Adipocyte (in vitro differentiated cells): ENCODE measurements at regions not wholly inside any gene's neighbourhood (a gene's known extent, or its start where the extent isn't known, plus 50 kb on each side); places are given as distances from the start of the nearest gene placed in this dataset.

Source experiments
- DNase-seq: peaks from one replicate; pipeline ENCODE4 v3.0.0-alpha.2; 2015; ENCODE audit warnings: low read depth
- H3K27me3 ChIP-seq: replicated peaks from 2 replicates; pipeline ENCODE4 v1.7.0; 2013; ENCODE audit warnings: mild to moderate bottlenecking, low read length, moderate library complexity; ENCODE audit not compliant: control insufficient read depth, insufficient read depth
- H3K36me3 ChIP-seq: 2 replicates; pipeline ENCODE4 v1.7.0; 2013; ENCODE audit warnings: low read length, mild to moderate bottlenecking, moderate library complexity; ENCODE audit not compliant: control insufficient read depth, insufficient read depth, severe bottlenecking
- H3K4me1 ChIP-seq: 2 replicates; pipeline ENCODE4 v1.7.0; 2013; ENCODE audit warnings: mild to moderate bottlenecking, low read length, moderate library complexity; ENCODE audit not compliant: control insufficient read depth, insufficient read depth
- H3K4me3 ChIP-seq: 2 replicates; pipeline ENCODE4 v1.7.0; 2013; ENCODE audit warnings: mild to moderate bottlenecking, low read length, moderate library complexity
- H3K9ac ChIP-seq: 2 replicates; pipeline ENCODE4 v1.7.0; 2013; ENCODE audit warnings: mild to moderate bottlenecking, low read length, moderate library complexity
- H3K9me3 ChIP-seq: 2 replicates; pipeline ENCODE4 v1.7.0; 2013; ENCODE audit warnings: mild to moderate bottlenecking, low read length, moderate library complexity; ENCODE audit not compliant: control insufficient read depth

DNA sequence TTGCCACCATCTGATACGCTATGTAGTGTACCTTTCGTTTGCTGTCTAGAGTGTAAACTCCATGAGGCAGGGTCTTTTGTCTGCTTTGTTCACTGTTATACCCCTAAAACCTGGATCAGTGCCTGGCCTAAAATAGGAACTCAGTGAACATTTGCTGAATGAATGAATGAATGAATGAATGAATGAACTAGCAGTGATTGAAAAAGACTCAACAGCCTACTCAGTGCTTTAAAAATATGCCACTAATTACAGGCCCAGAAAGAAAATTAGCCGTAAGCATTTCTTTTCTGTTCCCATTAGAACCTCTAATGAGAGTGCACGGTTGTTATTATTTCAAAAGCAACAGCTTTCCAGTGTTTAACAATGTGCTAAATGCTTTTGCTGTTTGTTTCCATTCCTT lies 69.3 kb upstream of the SYT6 start:
- Histone ChIP-seq H3K9me3 (no peaks in the 10 kb centered on the region), H3K4me3 (no peak overlapping the region), H3K36me3 (no peaks in the 10 kb centered on the region), H3K4me1 (no peaks in the 10 kb centered on the region), H3K27me3 (peaks cover 8% of the 10 kb centered on the region), H3K9ac (no peak overlapping the region)
- DNase-seq = no peak

DNA sequence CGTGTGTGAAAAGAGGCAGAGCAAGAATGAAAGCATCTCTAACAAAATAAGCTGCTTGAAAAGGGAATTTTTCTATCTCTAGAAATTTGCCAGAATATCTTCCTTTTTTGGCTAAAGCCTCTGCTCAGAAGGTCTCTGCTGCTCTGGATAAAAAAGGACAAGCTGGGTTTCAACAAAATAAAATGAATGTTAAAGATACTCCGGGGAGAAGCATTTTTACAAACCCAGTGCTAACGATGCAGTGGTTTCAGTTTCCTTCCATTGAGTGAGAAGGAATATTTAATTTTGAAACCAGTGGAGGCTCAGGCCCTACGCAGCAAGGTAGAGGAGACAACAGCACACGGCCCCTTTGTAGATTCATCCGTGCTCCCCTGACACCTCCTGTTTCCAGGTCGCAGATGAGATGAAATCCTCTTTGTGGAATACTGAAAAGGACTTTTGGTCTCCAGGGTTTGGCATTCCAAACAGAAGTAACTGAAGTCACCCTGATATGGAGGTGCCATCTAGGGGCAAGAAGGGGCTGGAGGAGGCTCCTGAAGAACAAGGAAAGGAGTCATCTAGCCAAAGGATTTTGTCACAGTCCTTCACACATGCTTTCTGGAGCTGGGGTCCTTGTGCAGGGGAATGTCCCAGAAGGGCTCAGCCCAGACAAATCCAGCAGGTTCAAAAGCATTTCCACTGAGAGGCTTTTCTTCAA lies 65.7 kb upstream of the SYT6 start:
- Histone ChIP-seq H3K4me1 (no peaks in the 10 kb centered on the region), H3K4me3 (peak overlapping the region; percentile 19), H3K9me3 (no peaks in the 10 kb centered on the region), H3K36me3 (no peaks in the 10 kb centered on the region), H3K9ac (peak overlapping the region; percentile 12), H3K27me3 (no peaks in the 10 kb centered on the region)
- peak; percentile 32 for DNase-seq

DNA sequence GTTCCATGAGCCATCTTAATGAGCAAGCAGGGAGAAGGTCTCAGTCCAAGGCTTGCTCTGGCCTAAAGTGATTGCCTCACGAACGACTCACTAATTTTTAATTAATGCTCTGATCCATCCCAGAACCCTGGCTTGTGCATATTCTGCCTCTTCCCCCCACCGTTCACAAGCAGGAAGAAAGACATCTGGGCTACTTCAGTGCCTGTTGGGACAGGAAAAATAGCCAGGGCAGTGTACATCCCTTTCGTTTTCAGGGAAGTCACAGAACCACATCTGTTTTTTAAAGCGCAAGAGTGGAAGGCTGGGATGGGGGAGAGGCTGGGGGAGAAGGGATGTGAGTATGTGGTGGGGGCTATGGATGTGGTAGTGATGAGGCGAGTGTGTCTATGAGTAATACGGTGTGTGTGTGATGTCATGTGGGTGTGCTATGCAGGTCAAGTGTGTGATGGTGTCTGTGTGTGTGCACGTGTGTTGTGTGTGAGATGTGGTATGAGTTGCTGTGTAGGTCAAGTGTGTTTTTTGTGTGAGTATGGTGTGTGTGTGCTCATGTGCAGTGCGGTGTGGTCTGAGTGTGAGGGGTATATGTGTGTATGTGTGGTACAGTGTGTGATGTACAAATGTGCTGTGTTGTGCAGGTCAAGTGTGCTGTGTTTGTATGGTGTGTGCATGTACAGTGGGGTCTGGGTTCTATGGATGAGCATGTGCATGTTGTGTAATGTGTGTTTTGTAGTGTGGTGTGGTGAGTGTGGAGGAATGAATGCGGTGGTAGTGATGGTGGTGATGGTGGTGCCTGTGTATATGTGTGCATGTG lies 64.9 kb upstream of the SYT6 start:
- H3K27me3 ChIP-seq = peaks cover 5% of the 10 kb centered on the region
- peak overlapping the region; percentile 12 for H3K9ac ChIP-seq
- no peaks in the 10 kb centered on the region for H3K9me3 ChIP-seq
- no peaks in the 10 kb centered on the region for H3K36me3 ChIP-seq
- DNase-seq = no peak
- H3K4me1 ChIP-seq = no peaks in the 10 kb centered on the region
- peak overlapping the region; percentile 19 for H3K4me3 ChIP-seq

DNA sequence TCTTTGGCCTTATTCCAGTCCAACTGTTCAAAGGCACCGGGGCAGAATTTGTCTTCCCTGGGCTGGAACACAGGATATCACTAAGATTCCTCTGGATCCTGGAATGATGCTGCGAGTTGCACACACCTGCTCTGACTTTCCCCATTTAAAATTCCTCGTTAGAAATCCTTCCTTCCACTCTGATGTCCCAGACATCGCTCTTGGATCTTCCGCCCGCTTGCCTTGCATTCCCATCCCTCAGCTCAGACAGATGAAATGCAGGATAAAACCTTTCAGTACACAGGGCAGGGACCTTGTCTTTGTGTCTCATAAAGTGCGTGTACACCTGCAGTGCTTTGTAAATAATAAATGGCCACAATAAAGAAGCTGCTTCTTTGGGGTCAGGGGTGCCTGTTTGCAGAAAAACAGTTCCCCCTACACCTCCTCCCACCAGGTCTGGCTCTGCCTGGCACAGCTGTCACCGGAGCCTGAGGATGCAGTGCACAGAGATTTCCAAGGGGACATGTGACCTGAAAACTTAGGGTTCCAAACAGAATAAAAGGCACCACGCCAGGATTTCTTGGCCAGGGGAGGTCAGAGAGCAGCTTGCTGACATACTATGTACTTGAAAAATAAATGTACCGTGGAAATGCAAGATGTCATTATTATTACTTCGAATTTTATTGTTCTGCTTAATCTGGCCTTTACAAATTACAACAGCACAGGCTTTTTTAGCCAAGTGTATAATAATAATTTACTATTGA lies 62.9 kb upstream of the SYT6 start:
- H3K9me3 ChIP-seq = no peaks in the 10 kb centered on the region
- peaks cover 24% of the 10 kb centered on the region for H3K27me3 ChIP-seq
- H3K4me1 ChIP-seq = no peaks in the 10 kb centered on the region
- no peak for DNase-seq
- no peak overlapping the region for H3K4me3 ChIP-seq
- H3K9ac ChIP-seq = no peak overlapping the region
- H3K36me3 ChIP-seq = no peaks in the 10 kb centered on the region

DNA sequence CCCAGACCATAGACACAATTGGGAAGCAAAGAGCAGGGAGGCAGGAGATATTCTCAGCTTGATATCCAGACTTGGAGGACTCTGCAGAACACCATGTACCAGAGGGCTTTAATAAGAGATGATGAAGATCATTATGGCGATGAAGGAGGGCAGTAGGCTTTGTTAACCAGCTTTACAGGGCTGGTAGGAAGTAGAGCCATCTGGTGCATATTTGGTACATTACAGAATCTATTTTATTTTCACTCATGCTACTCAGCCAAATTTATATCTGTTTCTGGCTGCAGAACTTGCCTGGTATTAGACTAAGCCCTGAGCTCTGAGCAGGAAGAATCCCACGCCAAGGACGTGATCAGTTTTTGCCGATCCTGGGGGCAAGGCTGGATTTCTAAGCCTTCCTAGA lies 61.8 kb upstream of the SYT6 start:
- H3K9me3 ChIP-seq = no peaks in the 10 kb centered on the region
- no peak overlapping the region for H3K9ac ChIP-seq
- no peak overlapping the region for H3K4me3 ChIP-seq
- peak; percentile 12 for DNase-seq
- H3K4me1 ChIP-seq = no peaks in the 10 kb centered on the region
- H3K36me3 ChIP-seq = no peaks in the 10 kb centered on the region
- peaks cover 35% of the 10 kb centered on the region for H3K27me3 ChIP-seq

DNA sequence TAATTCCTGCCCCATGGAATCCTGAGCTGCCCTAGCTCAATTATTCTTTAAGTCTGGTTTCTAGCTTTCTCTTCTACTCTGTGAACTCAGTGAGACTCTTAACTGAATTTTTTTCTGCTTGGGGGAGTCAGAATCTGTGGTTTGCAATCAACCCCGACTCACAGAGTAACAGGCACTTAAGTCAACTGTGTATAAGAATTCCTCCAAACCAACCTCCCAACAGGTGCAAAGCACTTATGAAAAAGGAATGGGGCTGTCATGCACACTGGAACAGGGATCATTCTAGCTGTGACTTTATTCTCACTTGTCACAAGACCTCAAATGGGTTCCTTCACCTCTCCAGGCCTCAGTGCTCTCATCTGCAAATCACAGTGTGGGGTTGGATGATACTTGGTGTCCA lies 60.3 kb upstream of the SYT6 start:
- Histone ChIP-seq H3K9ac (no peak overlapping the region), H3K27me3 (peaks cover 48% of the 10 kb centered on the region)

DNA sequence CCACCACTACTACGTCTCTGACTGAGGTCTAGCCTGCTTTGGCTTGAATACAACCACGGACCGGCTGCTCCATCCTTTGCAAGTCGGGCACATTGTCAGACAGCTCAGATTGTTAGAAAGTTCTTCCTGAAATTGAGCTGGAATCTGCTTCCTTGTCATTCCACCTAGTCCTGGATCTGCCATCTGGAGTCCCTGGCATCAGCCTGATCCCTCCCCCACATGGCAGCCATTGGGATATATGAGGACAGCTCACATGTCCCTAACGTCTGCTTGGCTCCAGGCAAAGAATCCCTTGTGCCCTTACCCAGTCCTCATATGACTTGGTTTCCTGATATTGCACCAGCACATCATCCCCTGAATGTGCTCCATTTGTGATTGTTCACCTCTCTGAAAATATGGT lies 56.3 kb upstream of the SYT6 start:
- no peak for DNase-seq
- H3K36me3 ChIP-seq = no peaks in the 10 kb centered on the region
- peaks cover 80% of the 10 kb centered on the region for H3K27me3 ChIP-seq
- no peaks in the 10 kb centered on the region for H3K4me1 ChIP-seq
- H3K9me3 ChIP-seq = no peaks in the 10 kb centered on the region
- no peak overlapping the region for H3K9ac ChIP-seq
- no peak overlapping the region for H3K4me3 ChIP-seq

More for the DNA sequence above, 60.3 kb upstream of the SYT6 start:
- H3K36me3 ChIP-seq = no peaks in the 10 kb centered on the region
- no peaks in the 10 kb centered on the region for H3K4me1 ChIP-seq
- H3K4me3 ChIP-seq = no peak overlapping the region
- H3K9me3 ChIP-seq = no peaks in the 10 kb centered on the region
- no peak for DNase-seq

DNA sequence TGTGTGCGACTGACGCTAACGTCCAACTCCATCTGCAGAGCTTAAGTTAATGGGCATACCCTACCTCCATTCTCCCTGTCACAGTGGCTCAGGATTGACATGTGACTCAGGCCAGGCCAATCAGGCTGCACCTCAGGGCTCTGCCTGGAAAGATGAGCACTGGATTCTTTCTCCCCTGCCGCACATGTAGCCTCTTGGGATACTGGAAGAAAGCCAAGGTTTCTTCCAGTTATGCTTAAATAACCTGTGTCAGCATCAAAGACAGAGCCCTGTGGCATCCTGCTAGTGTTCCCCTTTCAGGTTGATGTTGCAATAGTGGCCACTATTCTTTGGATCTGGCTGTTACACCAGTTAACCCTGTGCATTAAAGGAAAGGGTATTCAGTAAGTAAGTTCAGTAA lies 55.0 kb upstream of the SYT6 start:
- no peak overlapping the region for H3K9ac ChIP-seq
- no peak for DNase-seq
- no peak overlapping the region for H3K4me3 ChIP-seq

DNA sequence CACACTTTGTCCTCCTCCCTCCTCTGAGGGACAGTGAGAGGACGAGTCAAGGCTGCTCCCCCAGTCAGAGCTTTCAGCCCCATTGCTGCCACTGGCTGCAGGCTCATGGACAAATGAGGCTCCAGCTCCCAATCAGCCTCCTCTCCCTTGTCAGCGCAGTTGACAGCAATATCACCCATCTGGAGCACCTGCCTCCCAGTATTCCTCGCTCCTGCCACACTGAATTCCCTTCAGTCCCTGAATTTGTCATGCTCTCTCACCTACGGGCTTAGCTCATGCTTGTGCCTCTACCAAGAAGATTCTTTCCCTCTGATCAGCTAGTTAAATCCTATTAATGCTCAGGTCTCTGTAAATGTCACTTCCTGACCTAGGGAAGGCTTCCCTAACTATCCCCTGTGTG lies 54.4 kb upstream of the SYT6 start:
- H3K27me3 ChIP-seq = peaks cover 78% of the 10 kb centered on the region
- H3K4me1 ChIP-seq = no peaks in the 10 kb centered on the region
- no peaks in the 10 kb centered on the region for H3K36me3 ChIP-seq
- H3K9me3 ChIP-seq = no peaks in the 10 kb centered on the region
- no peak overlapping the region for H3K4me3 ChIP-seq
- H3K9ac ChIP-seq = no peak overlapping the region
- DNase-seq = no peak

More for the DNA sequence above, 55.0 kb upstream of the SYT6 start:
- Histone ChIP-seq H3K4me1 (no peaks in the 10 kb centered on the region), H3K9me3 (no peaks in the 10 kb centered on the region), H3K36me3 (no peaks in the 10 kb centered on the region), H3K27me3 (peaks cover 80% of the 10 kb centered on the region)

DNA sequence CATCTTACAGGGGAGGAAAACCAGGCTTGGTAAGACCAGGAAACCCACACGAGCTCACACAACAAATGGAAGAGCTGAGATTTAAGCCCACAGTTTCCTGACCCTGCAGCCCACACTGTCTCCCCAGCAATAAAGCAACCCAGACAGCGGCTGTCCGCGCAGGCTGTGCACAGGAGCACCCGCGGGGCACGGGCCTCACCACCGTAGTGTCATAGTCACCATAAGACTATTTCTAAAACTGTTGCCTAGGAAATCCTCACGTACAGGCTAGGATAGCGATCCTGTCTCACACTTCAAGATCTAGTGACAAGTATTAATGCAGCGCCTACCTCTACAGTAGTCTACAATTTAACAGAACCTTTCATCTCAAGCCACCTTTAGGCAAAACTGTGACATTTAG lies 54.0 kb upstream of the SYT6 start:
- DNase-seq = no peak
- Histone ChIP-seq H3K4me3 (no peak overlapping the region), H3K27me3 (peaks cover 75% of the 10 kb centered on the region)

DNA sequence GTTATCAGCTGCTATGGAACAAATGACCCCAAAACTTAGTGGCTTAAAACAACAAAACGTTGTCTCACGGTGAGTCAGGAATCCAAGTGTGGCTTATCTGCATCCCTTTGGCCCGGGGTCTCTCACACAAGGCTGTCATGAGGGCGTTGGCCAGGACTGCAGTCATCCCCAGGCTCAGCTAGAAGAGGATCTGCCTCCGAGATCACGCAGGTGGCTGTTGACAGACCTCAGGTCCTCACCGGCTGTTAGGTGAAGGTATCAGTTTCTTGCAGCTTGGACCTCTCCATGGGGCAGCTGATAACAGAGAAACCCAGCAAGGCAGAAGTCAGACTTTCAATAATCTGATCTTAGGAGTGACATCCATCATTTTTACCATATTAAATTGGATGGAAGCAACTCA lies 52.7 kb upstream of the SYT6 start:
- Histone ChIP-seq H3K4me3 (no peak overlapping the region), H3K36me3 (no peaks in the 10 kb centered on the region), H3K9ac (no peak overlapping the region), H3K27me3 (peaks cover 75% of the 10 kb centered on the region), H3K4me1 (no peaks in the 10 kb centered on the region), H3K9me3 (no peaks in the 10 kb centered on the region)
- no peak for DNase-seq

More for the DNA sequence above, 54.0 kb upstream of the SYT6 start:
- H3K9ac ChIP-seq = no peak overlapping the region
- H3K9me3 ChIP-seq = no peaks in the 10 kb centered on the region
- no peaks in the 10 kb centered on the region for H3K36me3 ChIP-seq
- H3K4me1 ChIP-seq = no peaks in the 10 kb centered on the region
